Thyroid gland (tissue), 4 donors: ENCODE measurements at regions not wholly inside any gene's neighbourhood (a gene's known extent, or its start where the extent isn't known, plus 50 kb on each side); places are given as distances from the start of the nearest gene placed in this dataset.

Experiments used
- CTCF ChIP-seq, 6 experiments: fragments of 200-600 bp in 3 of 6; fragments of 450-650 bp in 3 of 6; sonication (generic) in 3 of 6; IDR thresholded peaks; one replicate each; pipeline ENCODE4 v1.5.1; 2016 to 2019; ENCODE audit warnings: antibody characterized with exemption in 6 of 6, mild to moderate bottlenecking in 2 of 6, inconsistent platforms in 1 of 6, moderate library complexity in 1 of 6
- POLR2A ChIP-seq, 2 donors: fragments of 450-650 bp; IDR thresholded peaks; one replicate each; pipeline ENCODE4 v1.6.1; 2017; ENCODE audit warnings: antibody characterized with exemption in 2 of 2, mild to moderate bottlenecking in 2 of 2, moderate library complexity in 1 of 2

- TF ChIP-seq CTCF (IDR thresholded peaks at IDR 0.05) (no peak), POLR2A (IDR thresholded peaks at IDR 0.05) (no peak)
Measured at GRCh38 chr17:31700973-31701372, 158.1 kb downstream of the COPRS start.
